AG09309 (cell line): ENCODE measurements at regions not wholly inside any gene's neighbourhood (a gene's known extent, or its start where the extent isn't known, plus 50 kb on each side); places are given as distances from the start of the nearest gene placed in this dataset.
A peak's percentile ranks its signal among the peaks of the same experiment; 100 is the strongest.

Experiments used
- DNase-seq: peaks from one replicate; pipeline ENCODE4 v3.0.0-alpha.2; 2010; ENCODE audit warnings: low read depth
- H3K4me3 ChIP-seq: 2 replicates; pipeline ENCODE4 v1.5.1; 2011; ENCODE audit warnings: mild to moderate bottlenecking, low read depth, low read length, moderate library complexity; ENCODE audit not compliant: control insufficient read depth
- CTCF ChIP-seq: IDR thresholded peaks from 2 replicates; pipeline ENCODE4 v1.5.1; 2011; ENCODE audit warnings: mild to moderate bottlenecking, low read depth, low read length, inconsistent platforms; ENCODE audit not compliant: insufficient read depth, control insufficient read depth; ENCODE audit errors: missing control alignments

GRCh38 chr15:98419173-98419780 lies 229.1 kb upstream of the IGF1R start:
- no peak for DNase-seq
- H3K4me3 ChIP-seq = no peak overlapping the region
- TF ChIP-seq CTCF = no peak

- no peak overlapping the region for H3K4me3 ChIP-seq
- no peak for DNase-seq
These were observed 227.5 kb upstream of the IGF1R start for GRCh38 chr15:98420837-98421236.

GRCh38 chr15:98421419-98422129 lies 226.8 kb upstream of the IGF1R start:
- no peak overlapping the region for H3K4me3 ChIP-seq
- DNase-seq = no peak
- peak; percentile 93 for TF ChIP-seq CTCF

More at GRCh38 chr15:98420837-98421236, 227.5 kb upstream of the IGF1R start:
- no peak for TF ChIP-seq CTCF

- no peak overlapping the region for H3K4me3 ChIP-seq
- TF ChIP-seq CTCF = no peak
- DNase-seq = no peak
These were observed 226.2 kb upstream of the IGF1R start for GRCh38 chr15:98422130-98422478.

GRCh38 chr15:98425173-98425572 lies 223.2 kb upstream of the IGF1R start:
- no peak for TF ChIP-seq CTCF
- no peak overlapping the region for H3K4me3 ChIP-seq
- no peak for DNase-seq

- DNase-seq = no peak
- no peak for TF ChIP-seq CTCF
- H3K4me3 ChIP-seq = no peak overlapping the region
These were observed 221.0 kb upstream of the IGF1R start for GRCh38 chr15:98427321-98427720.
